HG03342 (cell line): ENCODE measurements at regions not wholly inside any gene's neighbourhood (a gene's known extent, or its start where the extent isn't known, plus 50 kb on each side); places are given as distances from the start of the nearest gene placed in this dataset.
"Not testable (repeated sequence)": the region's sequence is repeated elsewhere in the genome, so short reads cannot be mapped to it uniquely, and the experiment has no call there.

Source experiments
- ATAC-seq: cut with Tn5 transposase; IDR thresholded peaks from one replicate; pipeline ENCODE4 v1.9.1; 2021; ENCODE audit warnings: mild to moderate bottlenecking, moderate library complexity; ENCODE audit not compliant: unreplicated experiment

DNA sequence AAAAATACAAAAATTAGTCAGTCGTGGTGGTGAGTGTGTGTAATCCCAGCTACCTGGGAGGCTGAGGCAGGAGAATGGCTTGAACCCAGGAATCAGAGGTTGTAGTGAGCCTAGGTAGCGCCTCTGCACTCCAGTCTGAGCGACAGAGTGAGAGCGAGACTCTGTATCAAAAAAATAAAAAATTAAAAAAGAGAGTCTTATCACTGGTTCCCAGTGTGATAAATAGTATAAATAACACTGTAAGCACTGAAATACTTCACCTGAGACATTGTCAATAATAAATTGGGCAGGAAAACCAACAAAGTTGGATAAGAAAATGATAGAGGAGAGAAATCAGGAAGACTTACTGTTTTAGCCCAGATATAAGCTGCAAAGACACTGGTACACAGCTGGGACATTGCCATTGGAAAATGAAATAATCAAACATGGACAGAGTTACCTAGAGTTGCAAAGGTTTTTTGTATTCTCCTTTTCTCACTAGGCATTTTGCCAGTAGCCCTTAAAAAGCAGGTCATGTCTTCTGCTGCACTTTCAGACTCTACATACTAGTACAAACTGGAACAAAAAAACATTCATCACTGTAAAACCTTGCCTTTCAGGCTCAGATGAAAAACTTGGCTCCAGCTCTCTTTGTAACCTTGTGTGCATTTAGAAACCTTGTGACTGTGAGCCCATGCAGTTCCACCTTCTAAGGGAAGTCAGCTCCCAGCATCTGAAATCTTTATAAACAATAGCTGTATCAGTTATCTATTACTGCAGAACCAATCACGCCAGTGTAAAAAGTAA lies 55.0 kb upstream of the PPP1R2C start:
- no peak for ATAC-seq

- not testable (repeated sequence) for ATAC-seq
These were observed 55.6 kb upstream of the PPP1R2C start for GRCh38 chrX:42833550-42833940.

- no peak for ATAC-seq
These were observed 59.3 kb upstream of the PPP1R2C start for GRCh38 chrX:42837101-42837726.

DNA sequence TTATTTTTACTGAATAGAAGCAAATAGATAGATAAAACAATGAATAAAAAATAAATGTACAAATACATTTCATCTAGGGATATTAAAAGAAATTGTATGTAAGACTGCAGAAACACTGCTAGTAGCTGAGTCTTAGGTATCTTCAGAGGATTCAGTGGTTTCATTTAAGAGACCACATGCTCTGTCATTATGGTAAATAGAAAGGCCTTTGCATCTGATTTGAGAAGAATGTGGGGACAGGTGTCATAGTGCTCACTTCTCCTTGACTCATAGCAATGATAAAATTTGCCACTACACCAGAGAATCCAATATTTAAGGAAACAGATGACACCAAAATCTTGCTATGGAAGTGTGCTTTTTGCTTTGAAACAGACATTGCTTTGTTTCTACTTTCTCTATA lies 59.8 kb upstream of the PPP1R2C start:
- peak; percentile 76 for ATAC-seq

DNA sequence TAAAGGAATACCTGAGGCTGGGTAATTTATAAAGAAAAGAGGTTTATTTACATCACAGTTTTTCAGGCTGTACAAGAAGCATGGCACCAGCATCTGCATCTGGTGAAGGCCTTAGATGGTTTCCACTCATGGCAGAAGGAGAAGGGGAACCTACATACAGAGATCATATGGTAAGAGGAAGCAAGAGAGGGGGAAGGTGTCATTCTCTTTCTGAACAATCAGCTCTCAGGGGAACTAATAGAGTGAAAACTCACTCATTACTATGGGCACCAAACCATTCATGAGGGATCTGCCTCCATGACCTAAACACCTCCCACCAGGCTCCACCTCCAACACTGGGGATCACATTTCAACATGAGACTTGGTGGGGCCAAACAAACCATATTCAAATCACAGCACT lies 61.7 kb upstream of the PPP1R2C start:
- ATAC-seq = no peak

DNA sequence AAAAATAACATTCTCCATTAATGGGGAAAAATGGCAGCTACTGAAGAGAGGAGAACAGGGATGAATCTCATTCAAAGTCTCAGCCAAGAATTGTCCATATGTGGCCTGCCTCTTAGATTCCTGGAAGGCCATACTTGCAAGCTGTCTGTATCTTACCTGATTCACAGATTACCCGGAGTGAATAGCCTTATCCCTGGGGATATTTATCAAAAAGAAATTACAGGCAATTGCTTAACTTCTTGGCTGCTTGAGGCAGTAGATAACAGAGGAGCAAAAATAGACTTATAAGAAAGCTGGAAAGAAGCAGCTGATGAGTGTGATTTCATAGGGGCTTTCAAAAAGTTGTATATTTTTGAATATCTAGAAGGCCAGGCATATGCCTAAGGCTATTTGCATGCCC lies 68.8 kb upstream of the PPP1R2C start:
- no peak for ATAC-seq

GRCh38 chrX:42855259-42855658 lies 77.3 kb upstream of the PPP1R2C start:
- ATAC-seq = no peak

- no peak for ATAC-seq
These were observed 79.8 kb upstream of the PPP1R2C start for GRCh38 chrX:42857766-42858165.

GRCh38 chrX:42869011-42869410 lies 91.0 kb upstream of the PPP1R2C start:
- no peak for ATAC-seq

GRCh38 chrX:42869659-42870476 lies 91.9 kb upstream of the PPP1R2C start:
- peak; percentile 91 for ATAC-seq

DNA sequence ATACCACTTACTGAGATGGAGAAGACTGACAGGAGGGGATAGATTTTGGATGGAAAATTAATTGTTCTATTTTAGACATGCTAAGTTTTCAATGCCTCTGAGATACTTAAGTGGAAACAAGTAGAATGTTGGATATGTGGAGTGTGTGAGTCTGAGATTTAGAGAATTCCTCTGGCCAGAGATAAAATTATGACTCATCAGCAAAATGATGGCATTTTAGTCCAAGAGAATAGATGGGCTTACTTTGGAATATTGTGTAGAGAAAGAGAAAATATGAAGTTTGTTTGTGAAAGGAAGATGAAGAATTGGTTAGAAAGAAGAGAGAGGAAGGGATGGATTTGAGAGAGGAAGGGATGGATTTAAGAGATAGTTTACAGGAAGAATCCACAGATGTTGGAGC lies 108.6 kb upstream of the PPP1R2C start:
- ATAC-seq = no peak

- no peak for ATAC-seq
These were observed 123.0 kb upstream of the PPP1R2C start for GRCh38 chrX:42900947-42901346.

GRCh38 chrX:42902513-42902912 lies 124.5 kb upstream of the PPP1R2C start:
- no peak for ATAC-seq

DNA sequence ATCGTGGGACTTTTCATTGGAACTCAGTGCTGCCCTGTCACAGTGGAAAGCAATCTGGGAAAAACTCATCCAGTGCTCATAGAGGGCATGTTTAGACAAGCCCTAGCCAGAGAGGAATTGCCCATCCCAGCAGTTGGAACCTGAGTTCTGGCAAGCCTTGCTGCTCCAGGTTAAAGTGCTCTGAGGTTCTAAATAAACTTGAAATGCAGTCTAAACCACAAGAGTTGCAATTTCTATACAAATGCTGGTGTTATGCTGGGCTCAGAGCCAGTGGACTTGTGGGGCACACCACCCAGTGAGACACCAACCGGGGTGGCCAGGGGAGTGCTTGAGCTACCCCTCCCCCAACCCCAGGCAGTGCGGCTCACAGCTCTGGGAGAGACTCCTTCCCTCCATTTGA lies 142.8 kb upstream of the PPP1R2C start:
- ATAC-seq = no peak

DNA sequence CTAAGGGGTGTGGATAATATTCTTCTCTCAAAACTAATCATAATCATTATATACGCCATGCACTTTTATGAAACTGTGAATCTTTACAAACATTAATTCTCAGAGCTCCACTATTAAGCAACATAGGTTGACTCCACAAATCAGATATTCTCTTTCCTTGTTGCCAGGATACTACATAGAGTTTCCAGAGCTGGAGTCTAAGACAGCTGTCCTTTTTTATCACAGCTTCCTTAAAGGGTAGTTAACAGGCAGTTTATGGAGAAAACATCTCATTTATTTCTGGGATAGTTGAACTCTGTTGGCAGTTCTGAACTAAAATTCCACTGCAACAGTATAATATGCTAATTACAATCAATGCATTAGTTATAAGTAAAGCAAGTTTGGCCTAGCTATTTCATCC lies 152.1 kb upstream of the PPP1R2C start:
- no peak for ATAC-seq

DNA sequence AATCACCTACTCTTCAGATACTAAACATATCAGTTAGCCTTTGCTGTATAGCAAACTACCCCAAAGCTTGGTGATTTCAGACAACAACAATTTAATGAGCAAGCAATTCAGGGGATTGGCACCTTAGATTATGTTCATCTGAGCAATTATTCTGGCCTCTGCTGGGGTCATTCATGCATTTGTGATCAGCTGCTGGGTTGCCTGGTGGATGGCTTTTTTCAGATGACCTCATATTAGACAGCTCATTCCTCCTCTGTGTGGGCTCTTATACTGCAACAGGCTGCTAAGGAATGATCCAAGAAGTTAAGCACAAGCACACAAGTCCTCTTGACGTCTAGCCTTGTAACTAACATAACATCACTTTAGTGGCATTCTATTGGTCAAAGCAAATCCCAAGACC lies 153.0 kb upstream of the PPP1R2C start:
- no peak for ATAC-seq

DNA sequence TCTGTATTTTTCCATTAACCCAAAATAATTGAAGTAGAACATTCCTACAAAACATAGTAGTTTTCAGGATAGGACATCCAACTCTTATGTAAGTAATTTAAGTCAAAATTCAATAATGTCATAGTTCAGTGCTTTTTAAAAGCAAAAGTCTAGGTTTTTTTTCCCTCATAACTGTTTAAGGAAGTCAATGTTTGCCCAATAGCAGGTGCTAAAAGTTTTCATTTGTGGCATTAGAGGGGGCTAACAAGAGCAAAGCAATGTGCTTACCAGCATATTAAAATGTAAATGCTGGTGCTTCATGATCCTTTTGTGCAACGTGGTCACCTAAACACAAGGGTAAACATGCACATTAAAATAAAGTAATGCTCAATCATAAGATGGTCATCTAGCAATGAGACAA lies 155.2 kb upstream of the PPP1R2C start:
- no peak for ATAC-seq

DNA sequence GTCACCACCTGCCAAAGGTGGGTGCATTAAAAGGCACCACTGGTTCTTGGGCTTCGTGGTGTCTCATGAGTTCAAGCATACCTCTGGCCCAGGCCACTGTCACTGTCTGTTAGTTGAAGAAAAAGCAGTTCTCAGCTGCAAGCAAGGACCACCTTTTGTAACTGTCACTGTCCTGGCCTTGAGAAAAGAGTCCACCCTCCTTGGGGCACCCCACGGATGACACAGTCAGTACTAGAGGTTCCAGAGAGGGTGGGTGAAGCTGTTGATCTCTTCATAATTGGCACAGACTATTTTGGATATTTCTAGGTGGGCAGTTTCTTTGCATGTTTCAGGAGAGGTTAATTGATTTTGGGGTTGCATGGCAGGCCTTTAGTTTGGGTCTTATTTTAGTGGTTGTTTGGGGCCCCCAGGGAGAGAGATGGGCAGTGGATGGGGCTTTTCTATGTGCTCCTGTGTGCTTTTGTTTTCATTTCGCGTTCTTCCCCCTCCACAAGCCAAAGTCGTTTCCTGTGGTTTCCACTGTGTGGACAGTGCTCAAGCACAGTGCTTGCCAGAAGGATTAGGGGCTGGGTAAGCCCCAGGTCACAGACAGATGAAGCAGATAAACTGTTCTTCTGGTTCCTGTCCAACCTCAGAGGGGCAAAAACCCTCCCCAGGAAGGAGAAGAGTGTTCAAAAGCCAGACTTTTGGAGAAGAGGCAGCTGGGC lies 156.2 kb upstream of the PPP1R2C start:
- ATAC-seq = peak; percentile 97

GRCh38 chrX:42941671-42942070 lies 163.7 kb upstream of the PPP1R2C start:
- no peak for ATAC-seq

GRCh38 chrX:42943051-42943974 lies 165.3 kb upstream of the PPP1R2C start:
- peak; percentile 79 for ATAC-seq
